GM19328 (cell line): ENCODE measurements at regions not wholly inside any gene's neighbourhood (a gene's known extent, or its start where the extent isn't known, plus 50 kb on each side); places are given as distances from the start of the nearest gene placed in this dataset.

Source experiments
- ATAC-seq: cut with Tn5 transposase; IDR thresholded peaks from one replicate; pipeline ENCODE4 v1.9.1; 2021; ENCODE audit warnings: mild to moderate bottlenecking, moderate library complexity; ENCODE audit not compliant: unreplicated experiment

DNA sequence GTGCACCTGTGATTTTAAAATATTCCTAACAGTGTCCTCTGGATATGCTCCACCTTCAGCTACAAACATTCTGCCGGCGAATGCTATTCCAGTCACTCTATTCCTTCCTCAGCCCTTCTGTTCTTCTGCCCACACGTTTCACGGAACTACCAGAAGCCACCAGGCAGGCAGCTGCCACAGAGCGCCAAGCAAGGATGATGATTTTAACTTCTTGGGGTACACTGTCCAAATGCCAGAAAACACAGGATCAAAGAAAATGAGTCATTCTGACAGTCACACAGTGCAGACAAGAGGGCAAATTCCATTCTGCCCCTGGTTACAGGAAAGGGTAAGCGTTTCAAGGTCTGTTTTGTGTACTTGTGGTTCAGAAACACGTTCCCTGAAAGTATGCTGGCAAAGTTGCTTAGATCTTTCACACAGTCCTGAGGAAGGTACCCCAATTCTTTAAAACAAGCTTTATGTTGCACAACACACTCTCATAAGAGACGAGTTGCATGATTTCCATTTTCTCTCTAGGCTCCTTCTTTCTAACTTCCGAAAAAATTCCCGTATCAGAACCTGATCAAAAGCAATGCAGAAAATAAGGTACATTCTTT, 508.3 kb upstream of the PKN2 start:
- no peak for ATAC-seq

DNA sequence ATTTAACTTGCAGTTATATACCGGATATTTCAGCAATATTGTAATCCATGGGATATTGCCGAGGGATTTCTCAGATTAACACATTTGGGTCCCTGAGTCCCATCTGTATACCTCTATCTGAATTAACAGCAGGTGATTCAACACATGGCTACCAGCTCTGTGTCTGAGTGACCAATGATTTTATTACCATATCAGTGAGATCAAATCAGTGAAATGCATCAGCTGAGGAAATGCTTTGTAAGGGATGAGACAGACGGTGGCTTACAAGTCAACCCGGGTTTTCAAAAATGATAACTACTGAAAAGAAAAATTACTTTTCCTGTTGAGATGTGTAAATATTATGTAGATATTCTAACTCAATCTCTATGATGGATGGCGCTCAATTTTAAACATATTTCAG, 504.1 kb upstream of the PKN2 start:
- no peak for ATAC-seq

DNA sequence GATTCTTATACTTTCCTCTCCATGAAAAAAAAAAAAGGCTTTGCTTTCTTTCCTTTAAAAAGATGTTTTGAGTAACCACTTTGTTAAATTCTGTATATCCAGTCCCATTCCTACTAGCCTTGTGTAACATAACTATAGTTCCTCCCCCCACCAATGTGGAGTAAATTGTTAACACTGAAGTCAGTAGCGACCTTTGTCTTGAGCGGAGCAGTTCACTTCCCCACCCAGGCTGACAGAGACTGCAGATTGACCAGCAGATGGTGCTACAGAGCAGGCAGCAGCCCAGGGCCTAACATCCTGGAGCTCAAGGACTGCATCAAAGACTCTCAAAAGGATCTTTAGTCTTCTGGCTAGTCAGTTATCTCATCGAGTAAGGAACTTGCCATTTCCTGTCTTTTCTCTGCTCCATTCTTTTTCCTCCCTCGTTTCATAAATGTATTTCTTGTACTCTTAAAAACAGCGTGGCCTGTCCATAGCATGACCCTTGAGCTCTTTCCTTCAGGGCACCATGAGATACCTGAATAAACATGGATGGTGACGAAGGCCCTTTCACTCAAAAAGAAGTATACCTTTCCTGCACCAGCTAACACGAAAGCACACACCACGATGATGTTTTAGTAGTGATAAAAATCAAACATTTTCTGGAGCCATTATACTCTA, 503.5 kb upstream of the PKN2 start:
- peak; percentile 96 for ATAC-seq

GRCh38 chr1:88186911-88187310, 497.2 kb upstream of the PKN2 start:
- ATAC-seq: no peak

DNA sequence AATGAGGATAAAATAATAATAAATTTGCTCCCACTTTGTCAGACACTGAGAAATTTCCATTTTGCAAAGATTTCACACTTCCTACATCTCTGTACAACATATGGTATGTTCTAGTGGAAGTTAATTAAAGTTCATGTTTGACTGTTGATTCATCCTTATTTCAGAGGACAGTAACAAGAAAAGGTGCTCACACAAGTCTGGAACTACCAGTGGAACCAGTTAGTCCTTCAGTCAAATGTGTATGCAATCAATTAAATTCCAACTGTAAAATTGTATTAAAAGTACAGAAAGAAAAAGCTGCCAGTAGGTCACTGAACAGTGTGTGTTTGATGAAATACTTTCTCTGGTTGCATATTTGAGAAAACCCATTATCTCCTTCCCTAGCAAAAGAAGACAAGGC, 496.0 kb upstream of the PKN2 start:
- ATAC-seq: no peak

DNA sequence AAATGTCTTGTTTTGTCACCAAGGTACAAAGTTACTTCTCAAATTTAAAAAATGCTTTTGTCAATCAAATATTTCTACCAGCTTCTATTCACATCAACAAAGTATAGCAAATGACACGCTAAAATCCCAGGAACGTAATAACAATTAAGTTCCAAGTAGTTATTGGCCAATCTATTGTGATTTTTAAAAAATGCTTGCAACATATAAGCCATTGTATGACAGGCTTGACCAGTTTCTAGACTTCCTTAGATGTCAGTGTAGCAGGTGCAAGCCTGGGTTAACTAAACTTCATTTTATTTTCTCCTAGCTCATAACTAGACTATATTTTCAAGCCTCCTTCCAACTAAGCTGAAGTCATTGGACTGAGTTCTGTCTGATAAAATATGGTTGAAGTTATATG, 494.5 kb upstream of the PKN2 start:
- ATAC-seq: no peak

DNA sequence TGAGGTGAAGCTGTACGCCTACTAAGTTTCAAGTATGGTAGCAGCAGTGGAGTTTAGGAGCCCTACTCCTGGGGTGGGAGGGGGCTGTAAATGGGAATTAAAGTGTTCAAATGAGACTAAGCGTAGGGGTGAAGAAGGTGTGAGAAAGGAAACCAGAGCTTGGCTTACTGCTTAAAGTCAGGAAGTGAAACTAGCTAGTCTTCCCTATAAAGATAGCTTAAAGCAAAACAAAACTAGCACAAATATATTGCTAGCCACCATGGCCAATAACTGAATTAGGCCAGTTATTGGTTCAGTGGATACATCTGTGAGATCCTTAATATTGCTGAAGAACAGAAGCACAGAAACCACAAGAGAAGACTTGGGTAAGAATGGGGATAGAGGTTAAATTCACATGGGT, 492.2 kb upstream of the PKN2 start:
- ATAC-seq: peak; percentile 94

DNA sequence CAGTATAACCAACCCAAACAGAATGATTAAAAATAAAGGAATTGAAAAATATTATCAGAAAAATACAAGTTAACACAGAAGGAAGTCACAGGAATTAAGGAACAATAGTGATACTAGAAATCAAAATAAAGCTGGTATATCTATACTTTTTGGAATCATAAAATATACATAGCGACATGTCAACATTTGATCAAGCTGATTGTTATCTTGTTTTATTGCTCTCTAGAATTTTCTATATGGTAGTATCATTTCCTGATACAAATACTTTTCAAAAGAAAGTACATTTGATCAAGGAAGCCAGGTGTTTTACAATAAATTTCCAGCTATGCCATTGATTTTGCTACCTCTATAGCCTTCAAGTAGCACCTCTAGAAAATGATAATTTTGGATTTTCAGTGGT, 489.5 kb upstream of the PKN2 start:
- no peak for ATAC-seq

GRCh38 chr1:88200545-88200944, 483.5 kb upstream of the PKN2 start:
- no peak for ATAC-seq

GRCh38 chr1:88204111-88204510, 480.0 kb upstream of the PKN2 start:
- no peak for ATAC-seq

GRCh38 chr1:88204612-88205167, 479.4 kb upstream of the PKN2 start:
- no peak for ATAC-seq

DNA sequence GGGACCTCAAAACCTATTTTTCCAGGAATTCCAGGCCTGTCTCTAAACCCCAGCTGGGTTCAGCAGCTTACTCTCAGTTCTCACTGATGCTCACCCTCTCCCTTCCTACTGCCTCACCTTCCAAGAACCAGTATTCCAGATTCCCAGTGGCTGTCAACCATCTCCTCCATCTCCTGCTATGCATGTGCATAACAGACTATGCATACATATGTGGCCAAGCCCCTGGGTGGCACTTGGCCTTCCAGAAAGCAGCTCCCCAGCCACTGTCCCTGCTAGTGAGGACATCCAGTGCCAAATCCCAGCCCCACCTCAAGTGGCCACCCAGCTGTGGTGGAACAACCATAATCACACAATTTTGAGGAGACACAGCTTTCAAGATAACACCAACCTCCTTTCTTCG, 475.7 kb upstream of the PKN2 start:
- no peak for ATAC-seq

GRCh38 chr1:88210103-88210787, 473.8 kb upstream of the PKN2 start:
- no peak for ATAC-seq

DNA sequence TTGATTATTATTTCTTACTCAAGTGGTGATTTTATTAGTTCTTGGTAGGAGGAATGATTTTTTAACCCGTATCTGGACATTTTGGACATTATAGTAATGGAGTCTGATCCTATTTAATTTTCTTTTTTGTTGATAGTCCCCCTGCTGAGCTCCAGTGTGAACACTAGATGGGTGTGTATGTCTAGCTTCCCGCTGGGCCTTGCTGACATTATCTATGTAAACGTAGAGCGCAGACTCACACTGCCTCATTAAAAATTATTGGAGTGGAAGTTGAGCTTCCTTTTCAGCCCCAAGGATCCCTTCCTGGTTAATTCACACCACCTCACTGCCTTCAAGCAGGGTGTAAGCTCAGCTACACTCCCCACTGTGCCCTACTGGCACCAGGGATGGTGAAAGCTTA, 467.6 kb upstream of the PKN2 start:
- ATAC-seq: no peak

- no peak for ATAC-seq
Observed at GRCh38 chr1:88217386-88217785, 466.7 kb upstream of the PKN2 start.

GRCh38 chr1:88219521-88219920, 464.6 kb upstream of the PKN2 start:
- ATAC-seq: no peak

DNA sequence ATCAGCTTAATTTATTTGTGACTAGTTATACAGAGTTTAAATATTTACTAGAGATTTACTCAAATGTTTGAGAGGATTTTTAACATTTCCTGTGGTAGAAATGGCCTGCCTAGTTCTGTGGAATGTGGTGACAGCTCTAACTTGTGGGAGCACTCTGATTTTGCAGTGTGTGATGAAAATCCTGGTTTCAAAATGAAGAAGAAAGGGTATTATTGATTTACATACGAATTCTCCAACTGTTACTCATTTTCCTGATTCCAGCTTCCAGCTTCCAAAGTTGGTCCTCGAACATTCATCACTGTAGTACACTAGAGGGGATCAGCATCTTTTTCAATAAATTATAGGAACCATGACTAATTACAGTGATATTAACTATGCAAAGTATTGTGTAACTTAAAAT, 462.7 kb upstream of the PKN2 start:
- no peak for ATAC-seq

DNA sequence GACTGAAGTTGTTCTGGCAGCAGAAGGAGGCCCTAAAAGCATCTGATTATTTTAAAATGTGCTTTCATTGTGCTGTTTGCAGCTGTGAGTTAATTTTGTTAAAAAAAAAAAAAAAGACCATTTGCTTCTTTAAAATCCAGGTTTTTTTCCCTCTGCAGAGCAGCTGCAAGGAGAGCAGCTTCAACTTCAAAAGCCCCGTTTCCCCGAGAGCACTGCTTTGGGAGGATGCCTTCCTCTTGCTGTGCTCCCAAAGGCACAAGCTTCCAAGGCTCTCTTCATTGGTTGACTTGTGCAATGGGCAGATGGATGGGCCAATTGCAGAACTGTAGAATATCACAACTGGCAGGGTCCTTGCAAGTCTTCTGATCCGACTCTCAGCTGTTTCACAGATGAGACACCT, 459.2 kb upstream of the PKN2 start:
- ATAC-seq: no peak

GRCh38 chr1:88228114-88228513, 456.0 kb upstream of the PKN2 start:
- no peak for ATAC-seq

DNA sequence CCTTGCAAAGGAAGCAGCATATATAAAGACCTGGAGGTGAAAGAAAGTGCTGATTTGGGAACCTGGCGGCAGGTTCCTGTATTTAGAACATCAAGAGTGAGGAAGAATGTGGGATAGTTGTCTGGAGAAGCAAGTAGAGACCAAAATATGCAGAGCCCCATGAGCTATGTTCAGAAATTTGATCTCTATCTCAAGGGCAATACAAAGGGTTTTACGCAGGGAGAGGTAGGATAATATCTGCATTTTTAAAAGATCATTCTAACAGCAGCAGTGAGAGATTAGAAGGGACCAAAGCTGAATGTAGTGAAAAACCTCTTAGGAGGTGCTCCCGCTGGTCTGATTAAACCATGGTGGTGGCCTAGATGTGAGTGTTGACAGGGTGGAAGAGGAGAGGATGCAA, 453.9 kb upstream of the PKN2 start:
- ATAC-seq: no peak

DNA sequence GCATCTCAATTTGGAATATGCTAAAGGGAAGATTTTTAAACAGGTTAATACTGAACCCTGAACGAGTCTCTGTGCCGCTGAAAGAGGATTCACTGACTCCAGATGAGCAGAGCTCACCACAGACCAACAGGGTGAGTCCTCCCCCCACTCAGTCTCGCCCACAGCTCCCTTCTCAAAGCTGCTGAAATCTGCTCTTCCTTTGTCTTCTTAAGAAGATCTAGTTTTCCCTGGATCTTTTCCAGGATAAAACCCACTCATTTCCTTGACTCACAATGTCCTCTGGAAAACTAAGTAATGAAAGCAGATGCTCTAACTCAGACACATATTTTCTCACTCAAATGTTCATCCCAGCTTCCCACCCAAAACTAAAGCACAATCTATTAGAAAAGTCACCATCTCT, 447.0 kb upstream of the PKN2 start:
- no peak for ATAC-seq

- ATAC-seq: no peak
Observed at GRCh38 chr1:88239205-88239604, 444.9 kb upstream of the PKN2 start.
